ENCODE measurements at regions not wholly inside any gene's neighbourhood (a gene's known extent, or its start where the extent isn't known, plus 50 kb on each side); places are given as distances from the start of the nearest gene placed in this dataset.

- no peaks in the 10 kb centered on the region for H3K36me3 ChIP-seq (ENCODE audit: control insufficient read depth in 4 of 4, insufficient read depth in 4 of 4, low read length in 3 of 4)
- DNase-seq: no peak
- ChIA-PET CTCF (no interaction called here), POLR2A (no interaction called here)
- no peaks in the 10 kb centered on the region for H3K4me1 ChIP-seq (ENCODE audit: control extremely low read depth in 1 of 4, control insufficient read depth in 4 of 4, insufficient read depth in 4 of 4, low read length in 3 of 4)
- no CpG with 5 or more reads among the region's 1 CpG for WGBS (ENCODE audit: insufficient coverage)
- H3K27ac ChIP-seq (ENCODE audit: insufficient read depth in 1 of 2, low read depth in 1 of 2, low read length in 2 of 2, poor library complexity in 1 of 2, severe bottlenecking in 2 of 2): no peak overlapping the region
- H3K9me3 ChIP-seq (ENCODE audit: control extremely low read depth in 1 of 5, control insufficient read depth in 4 of 5, insufficient read depth in 2 of 5, low read depth in 1 of 5, low read length in 4 of 5): no peaks in the 10 kb centered on the region
- H3K4me3 ChIP-seq (ENCODE audit: control insufficient read depth in 1 of 7, extremely low read depth in 1 of 7, insufficient read depth in 4 of 7, low read depth in 2 of 7, low read length in 6 of 7): no peak overlapping the region
- no peaks in the 10 kb centered on the region for H3K27me3 ChIP-seq (replicated peaks in 2 of 5; ENCODE audit: control insufficient read depth in 4 of 5, insufficient read depth in 5 of 5, low read length in 4 of 5)
Measured at GRCh38 chr2:117401582-117401981, 412.9 kb upstream of the DDX18 start.

GRCh38 chr2:117406443-117406842 is 408.0 kb upstream of the DDX18 start:
- Histone ChIP-seq H3K4me3 (ENCODE audit: control insufficient read depth in 1 of 7, extremely low read depth in 1 of 7, insufficient read depth in 4 of 7, low read depth in 2 of 7, low read length in 6 of 7) (no peak overlapping the region), H3K27me3 (replicated peaks in 2 of 5; ENCODE audit: control insufficient read depth in 4 of 5, insufficient read depth in 5 of 5, low read length in 4 of 5) (no peaks in the 10 kb centered on the region), H3K36me3 (ENCODE audit: control insufficient read depth in 4 of 4, insufficient read depth in 4 of 4, low read length in 3 of 4) (no peaks in the 10 kb centered on the region), H3K27ac (ENCODE audit: insufficient read depth in 1 of 2, low read depth in 1 of 2, low read length in 2 of 2, poor library complexity in 1 of 2, severe bottlenecking in 2 of 2) (no peak overlapping the region), H3K9me3 (ENCODE audit: control extremely low read depth in 1 of 5, control insufficient read depth in 4 of 5, insufficient read depth in 2 of 5, low read depth in 1 of 5, low read length in 4 of 5) (no peaks in the 10 kb centered on the region), H3K4me1 (ENCODE audit: control extremely low read depth in 1 of 4, control insufficient read depth in 4 of 4, insufficient read depth in 4 of 4, low read length in 3 of 4) (no peaks in the 10 kb centered on the region)
- DNase-seq: no peak
- CTCF ChIA-PET: no interaction called here
- no CpG with 5 or more reads among the region's 1 CpG for WGBS (ENCODE audit: insufficient coverage)
- POLR2A ChIA-PET: interaction anchor here (0.6 kb wide), 1 partner anchor 89 kb away, joined by 3 read pairs; no protein-coding TSS in a partner anchor

GRCh38 chr2:117407746-117408145 is 406.7 kb upstream of the DDX18 start:
- Histone ChIP-seq H3K9me3 (ENCODE audit: control extremely low read depth in 1 of 5, control insufficient read depth in 4 of 5, insufficient read depth in 2 of 5, low read depth in 1 of 5, low read length in 4 of 5) (no peaks in the 10 kb centered on the region), H3K27ac (ENCODE audit: insufficient read depth in 1 of 2, low read depth in 1 of 2, low read length in 2 of 2, poor library complexity in 1 of 2, severe bottlenecking in 2 of 2) (no peak overlapping the region), H3K36me3 (ENCODE audit: control insufficient read depth in 4 of 4, insufficient read depth in 4 of 4, low read length in 3 of 4) (no peaks in the 10 kb centered on the region), H3K4me1 (ENCODE audit: control extremely low read depth in 1 of 4, control insufficient read depth in 4 of 4, insufficient read depth in 4 of 4, low read length in 3 of 4) (no peaks in the 10 kb centered on the region), H3K4me3 (ENCODE audit: control insufficient read depth in 1 of 7, extremely low read depth in 1 of 7, insufficient read depth in 4 of 7, low read depth in 2 of 7, low read length in 6 of 7) (no peak overlapping the region), H3K27me3 (replicated peaks in 2 of 5; ENCODE audit: control insufficient read depth in 4 of 5, insufficient read depth in 5 of 5, low read length in 4 of 5) (no peaks in the 10 kb centered on the region)
- no peak for DNase-seq
- CTCF ChIA-PET: no interaction called here
- WGBS (ENCODE audit: insufficient coverage): 100% methylated on average over 1 of the region's 4 CpGs
- POLR2A ChIA-PET: no interaction called here

GRCh38 chr2:117409443-117409842 is 405.0 kb upstream of the DDX18 start:
- no peaks in the 10 kb centered on the region for H3K36me3 ChIP-seq (ENCODE audit: control insufficient read depth in 4 of 4, insufficient read depth in 4 of 4, low read length in 3 of 4)
- ChIA-PET POLR2A (no interaction called here), CTCF (no interaction called here)
- H3K27ac ChIP-seq (ENCODE audit: insufficient read depth in 1 of 2, low read depth in 1 of 2, low read length in 2 of 2, poor library complexity in 1 of 2, severe bottlenecking in 2 of 2): no peak overlapping the region
- no peaks in the 10 kb centered on the region for H3K4me1 ChIP-seq (ENCODE audit: control extremely low read depth in 1 of 4, control insufficient read depth in 4 of 4, insufficient read depth in 4 of 4, low read length in 3 of 4)
- no peaks in the 10 kb centered on the region for H3K9me3 ChIP-seq (ENCODE audit: control extremely low read depth in 1 of 5, control insufficient read depth in 4 of 5, insufficient read depth in 2 of 5, low read depth in 1 of 5, low read length in 4 of 5)
- WGBS (ENCODE audit: insufficient coverage): 94% methylated on average over 4 of the region's 4 CpGs
- H3K4me3 ChIP-seq (ENCODE audit: control insufficient read depth in 1 of 7, extremely low read depth in 1 of 7, insufficient read depth in 4 of 7, low read depth in 2 of 7, low read length in 6 of 7): no peak overlapping the region
- no peaks in the 10 kb centered on the region for H3K27me3 ChIP-seq (replicated peaks in 2 of 5; ENCODE audit: control insufficient read depth in 4 of 5, insufficient read depth in 5 of 5, low read length in 4 of 5)
- no peak for DNase-seq

GRCh38 chr2:117411983-117412382 is 402.5 kb upstream of the DDX18 start:
- POLR2A ChIA-PET: no interaction called here
- no peaks in the 10 kb centered on the region for H3K4me1 ChIP-seq (ENCODE audit: control extremely low read depth in 1 of 4, control insufficient read depth in 4 of 4, insufficient read depth in 4 of 4, low read length in 3 of 4)
- no peak overlapping the region for H3K27ac ChIP-seq (ENCODE audit: insufficient read depth in 1 of 2, low read depth in 1 of 2, low read length in 2 of 2, poor library complexity in 1 of 2, severe bottlenecking in 2 of 2)
- H3K9me3 ChIP-seq (ENCODE audit: control extremely low read depth in 1 of 5, control insufficient read depth in 4 of 5, insufficient read depth in 2 of 5, low read depth in 1 of 5, low read length in 4 of 5): no peaks in the 10 kb centered on the region
- CTCF ChIA-PET: interaction anchor here (1.1 kb wide), 1 partner anchor 12 kb away, joined by 3 read pairs; no protein-coding TSS in a partner anchor
- H3K36me3 ChIP-seq (ENCODE audit: control insufficient read depth in 4 of 4, insufficient read depth in 4 of 4, low read length in 3 of 4): no peaks in the 10 kb centered on the region
- H3K27me3 ChIP-seq (replicated peaks in 2 of 5; ENCODE audit: control insufficient read depth in 4 of 5, insufficient read depth in 5 of 5, low read length in 4 of 5): no peaks in the 10 kb centered on the region
- H3K4me3 ChIP-seq (ENCODE audit: control insufficient read depth in 1 of 7, extremely low read depth in 1 of 7, insufficient read depth in 4 of 7, low read depth in 2 of 7, low read length in 6 of 7): no peak overlapping the region
- 89% methylated on average over 1 of the region's 4 CpGs for WGBS (ENCODE audit: insufficient coverage)
- DNase-seq: no peak

GRCh38 chr2:117432746-117433145 is 381.7 kb upstream of the DDX18 start:
- DNase-seq: no peak
- Histone ChIP-seq H3K9me3 (ENCODE audit: control extremely low read depth in 1 of 5, control insufficient read depth in 4 of 5, insufficient read depth in 2 of 5, low read depth in 1 of 5, low read length in 4 of 5) (no peaks in the 10 kb centered on the region), H3K27ac (ENCODE audit: insufficient read depth in 1 of 2, low read depth in 1 of 2, low read length in 2 of 2, poor library complexity in 1 of 2, severe bottlenecking in 2 of 2) (no peak overlapping the region), H3K27me3 (replicated peaks in 2 of 5; ENCODE audit: control insufficient read depth in 4 of 5, insufficient read depth in 5 of 5, low read length in 4 of 5) (no peaks in the 10 kb centered on the region), H3K4me1 (ENCODE audit: control extremely low read depth in 1 of 4, control insufficient read depth in 4 of 4, insufficient read depth in 4 of 4, low read length in 3 of 4) (no peaks in the 10 kb centered on the region), H3K4me3 (ENCODE audit: control insufficient read depth in 1 of 7, extremely low read depth in 1 of 7, insufficient read depth in 4 of 7, low read depth in 2 of 7, low read length in 6 of 7) (no peak overlapping the region), H3K36me3 (ENCODE audit: control insufficient read depth in 4 of 4, insufficient read depth in 4 of 4, low read length in 3 of 4) (no peaks in the 10 kb centered on the region)
- 96% methylated on average over 4 of the region's 4 CpGs for WGBS (ENCODE audit: insufficient coverage)
- POLR2A ChIA-PET: no interaction called here
- CTCF ChIA-PET: no interaction called here

- DNase-seq: no peak
- H3K4me3 ChIP-seq (ENCODE audit: control insufficient read depth in 1 of 7, extremely low read depth in 1 of 7, insufficient read depth in 4 of 7, low read depth in 2 of 7, low read length in 6 of 7): no peak overlapping the region
- WGBS (ENCODE audit: insufficient coverage): 100% methylated on average over 2 of the region's 3 CpGs
Measured at GRCh38 chr2:117436697-117437096, 377.8 kb upstream of the DDX18 start.

More at GRCh38 chr2:117436697-117437096, 377.8 kb upstream of the DDX18 start:
- Histone ChIP-seq H3K27me3 (replicated peaks in 2 of 5; ENCODE audit: control insufficient read depth in 4 of 5, insufficient read depth in 5 of 5, low read length in 4 of 5) (no peaks in the 10 kb centered on the region), H3K27ac (ENCODE audit: insufficient read depth in 1 of 2, low read depth in 1 of 2, low read length in 2 of 2, poor library complexity in 1 of 2, severe bottlenecking in 2 of 2) (no peak overlapping the region), H3K9me3 (ENCODE audit: control extremely low read depth in 1 of 5, control insufficient read depth in 4 of 5, insufficient read depth in 2 of 5, low read depth in 1 of 5, low read length in 4 of 5) (no peaks in the 10 kb centered on the region), H3K36me3 (ENCODE audit: control insufficient read depth in 4 of 4, insufficient read depth in 4 of 4, low read length in 3 of 4) (no peaks in the 10 kb centered on the region), H3K4me1 (ENCODE audit: control extremely low read depth in 1 of 4, control insufficient read depth in 4 of 4, insufficient read depth in 4 of 4, low read length in 3 of 4) (no peaks in the 10 kb centered on the region)
- ChIA-PET POLR2A (no interaction called here), CTCF (no interaction called here)
